H1 (cell line): ENCODE measurements at regions not wholly inside any gene's neighbourhood (a gene's known extent, or its start where the extent isn't known, plus 50 kb on each side); places are given as distances from the start of the nearest gene placed in this dataset.

ENCODE experiments used
- ASH2L ChIP-seq: fragments of 200-600, 300-600 bp; sonication (generic); IDR thresholded peaks from one replicate; pipeline ENCODE4 v1.7.1; 2017; ENCODE audit warnings: low read length
- CHD1 ChIP-seq: IDR thresholded peaks from 2 replicates; pipeline ENCODE4 v1.6.1; 2012; ENCODE audit warnings: low read depth, low read length, improper control_type of control experiment
- EZH2 ChIP-seq: fragments of 200-600 bp; sonication (generic); IDR thresholded peaks from 2 replicates; pipeline ENCODE4 v1.7.1; 2012; ENCODE audit warnings: low read depth, mild to moderate bottlenecking, moderate library complexity, low read length, inconsistent platforms; ENCODE audit not compliant: severe bottlenecking
- JUN ChIP-seq: IDR thresholded peaks from 2 replicates; pipeline ENCODE4 v1.6.1; 2011; ENCODE audit warnings: low read depth, mild to moderate bottlenecking, improper control_type of control experiment, low read length
- JUND ChIP-seq: IDR thresholded peaks from 2 replicates; pipeline ENCODE4 v1.6.1; 2011; ENCODE audit warnings: mild to moderate bottlenecking, improper control_type of control experiment, low read length
- POLR2A ChIP-seq, 2 experiments: IDR thresholded peaks; 1 replicate in 1 of 2; 2 replicates in 1 of 2; pipeline ENCODE4 v1.6.1; 2011; ENCODE audit warnings: low read depth in 2 of 2, low read length in 2 of 2, mild to moderate bottlenecking in 2 of 2; ENCODE audit errors: control extremely low read depth in 1 of 2
- RFX5 ChIP-seq: IDR thresholded peaks from 2 replicates; pipeline ENCODE4 v1.6.1; 2011; ENCODE audit warnings: low read depth, low read length, improper control_type of control experiment, borderline replicate concordance
- RNF2 ChIP-seq: fragments of 200-900, 300-1000 bp; sonication (generic); IDR thresholded peaks from 2 replicates; pipeline ENCODE4 v1.7.1; 2016; ENCODE audit warnings: borderline replicate concordance, low read depth, mild to moderate bottlenecking, antibody characterized with exemption, low read length; ENCODE audit not compliant: poor library complexity, severe bottlenecking; ENCODE audit errors: missing control alignments
- SRF ChIP-seq: IDR thresholded peaks from 2 replicates; pipeline ENCODE4 v1.6.1; 2011; ENCODE audit warnings: mild to moderate bottlenecking, low read depth, low read length, moderate library complexity
- TF ChIP-seq, protein P1 (sequence below): IDR thresholded peaks from 2 replicates; pipeline ENCODE4 v1.6.1; 2011; ENCODE audit warnings: low read depth, mild to moderate bottlenecking, low read length; ENCODE audit not compliant: insufficient read depth
- TF ChIP-seq, protein P2 (sequence below): IDR thresholded peaks from 2 replicates; pipeline ENCODE4 v1.6.1; 2011; ENCODE audit warnings: low read length, improper control_type of control experiment
- TF ChIP-seq, protein P3 (sequence below): IDR thresholded peaks from 2 replicates; pipeline ENCODE4 v1.6.1; 2012; ENCODE audit warnings: inconsistent platforms
- TF ChIP-seq, protein P4 (sequence below), 3 experiments: IDR thresholded peaks; 1 replicate in 2 of 3; 2 replicates in 1 of 3; pipeline versions ENCODE4 v1.5.1 to v1.6.1; 2011; ENCODE audit warnings: low read length in 3 of 3, mild to moderate bottlenecking in 3 of 3, inconsistent platforms in 2 of 3, low read depth in 1 of 3, moderate library complexity in 1 of 3; ENCODE audit not compliant: insufficient read depth in 1 of 3; ENCODE audit errors: control extremely low read depth in 1 of 3

DNA sequence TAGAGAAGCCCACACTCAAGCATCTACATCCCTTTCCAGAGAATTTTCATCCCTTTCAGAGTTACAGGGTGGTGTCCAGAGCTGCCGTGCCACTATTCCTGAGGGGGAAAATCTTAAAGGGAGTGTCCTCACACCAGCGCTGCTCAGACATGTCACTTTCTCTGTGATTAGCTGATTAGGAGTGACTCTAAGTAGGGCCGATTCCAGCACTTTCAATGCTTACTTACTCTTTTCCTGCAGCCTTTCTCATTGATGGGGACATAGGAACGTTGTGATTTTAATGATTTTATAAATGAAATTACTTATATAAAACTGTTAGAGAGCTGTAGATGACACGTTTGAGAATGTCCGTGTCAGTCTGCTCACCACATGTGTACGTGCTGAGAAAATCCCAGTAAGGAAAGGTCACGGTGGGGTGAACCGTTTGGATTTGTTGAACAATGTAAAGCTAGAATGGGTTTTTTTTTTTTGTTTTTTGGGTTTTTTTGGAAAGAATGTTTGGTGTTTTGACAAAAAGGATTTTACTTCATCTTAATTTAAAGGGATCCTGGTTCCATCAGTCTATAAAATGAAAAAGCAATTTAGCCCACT, 56.6 kb upstream of the SPATA13 start:
- no peak for TF ChIP-seq RNF2
- TF ChIP-seq, protein P1, sequence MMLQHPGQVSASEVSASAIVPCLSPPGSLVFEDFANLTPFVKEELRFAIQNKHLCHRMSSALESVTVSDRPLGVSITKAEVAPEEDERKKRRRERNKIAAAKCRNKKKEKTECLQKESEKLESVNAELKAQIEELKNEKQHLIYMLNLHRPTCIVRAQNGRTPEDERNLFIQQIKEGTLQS, result no peak
- TF ChIP-seq, protein P2, sequence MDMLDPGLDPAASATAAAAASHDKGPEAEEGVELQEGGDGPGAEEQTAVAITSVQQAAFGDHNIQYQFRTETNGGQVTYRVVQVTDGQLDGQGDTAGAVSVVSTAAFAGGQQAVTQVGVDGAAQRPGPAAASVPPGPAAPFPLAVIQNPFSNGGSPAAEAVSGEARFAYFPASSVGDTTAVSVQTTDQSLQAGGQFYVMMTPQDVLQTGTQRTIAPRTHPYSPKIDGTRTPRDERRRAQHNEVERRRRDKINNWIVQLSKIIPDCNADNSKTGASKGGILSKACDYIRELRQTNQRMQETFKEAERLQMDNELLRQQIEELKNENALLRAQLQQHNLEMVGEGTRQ, result no peak
- TF ChIP-seq EZH2, result no peak
- TF ChIP-seq, protein P3, sequence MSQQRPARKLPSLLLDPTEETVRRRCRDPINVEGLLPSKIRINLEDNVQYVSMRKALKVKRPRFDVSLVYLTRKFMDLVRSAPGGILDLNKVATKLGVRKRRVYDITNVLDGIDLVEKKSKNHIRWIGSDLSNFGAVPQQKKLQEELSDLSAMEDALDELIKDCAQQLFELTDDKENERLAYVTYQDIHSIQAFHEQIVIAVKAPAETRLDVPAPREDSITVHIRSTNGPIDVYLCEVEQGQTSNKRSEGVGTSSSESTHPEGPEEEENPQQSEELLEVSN, result no peak
- no peak for TF ChIP-seq SRF
- no peak for TF ChIP-seq CHD1
- TF ChIP-seq JUN, result no peak
- no peak for TF ChIP-seq JUND
- TF ChIP-seq, protein P4, sequence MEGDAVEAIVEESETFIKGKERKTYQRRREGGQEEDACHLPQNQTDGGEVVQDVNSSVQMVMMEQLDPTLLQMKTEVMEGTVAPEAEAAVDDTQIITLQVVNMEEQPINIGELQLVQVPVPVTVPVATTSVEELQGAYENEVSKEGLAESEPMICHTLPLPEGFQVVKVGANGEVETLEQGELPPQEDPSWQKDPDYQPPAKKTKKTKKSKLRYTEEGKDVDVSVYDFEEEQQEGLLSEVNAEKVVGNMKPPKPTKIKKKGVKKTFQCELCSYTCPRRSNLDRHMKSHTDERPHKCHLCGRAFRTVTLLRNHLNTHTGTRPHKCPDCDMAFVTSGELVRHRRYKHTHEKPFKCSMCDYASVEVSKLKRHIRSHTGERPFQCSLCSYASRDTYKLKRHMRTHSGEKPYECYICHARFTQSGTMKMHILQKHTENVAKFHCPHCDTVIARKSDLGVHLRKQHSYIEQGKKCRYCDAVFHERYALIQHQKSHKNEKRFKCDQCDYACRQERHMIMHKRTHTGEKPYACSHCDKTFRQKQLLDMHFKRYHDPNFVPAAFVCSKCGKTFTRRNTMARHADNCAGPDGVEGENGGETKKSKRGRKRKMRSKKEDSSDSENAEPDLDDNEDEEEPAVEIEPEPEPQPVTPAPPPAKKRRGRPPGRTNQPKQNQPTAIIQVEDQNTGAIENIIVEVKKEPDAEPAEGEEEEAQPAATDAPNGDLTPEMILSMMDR (IDR thresholded peaks at IDR 0.05; ENCODE audit: control extremely low read depth in 1 of 3, insufficient read depth in 1 of 3, low read depth in 1 of 3, low read length in 3 of 3), result no peak
- TF ChIP-seq RFX5, result no peak
- TF ChIP-seq ASH2L, result no peak
- no peak for TF ChIP-seq POLR2A (IDR thresholded peaks at IDR 0.05; ENCODE audit: control extremely low read depth in 1 of 2, low read depth in 2 of 2, low read length in 2 of 2)
